ENCODE measurements at regions not wholly inside any gene's neighbourhood (a gene's known extent, or its start where the extent isn't known, plus 50 kb on each side); places are given as distances from the start of the nearest gene placed in this dataset.

DNA sequence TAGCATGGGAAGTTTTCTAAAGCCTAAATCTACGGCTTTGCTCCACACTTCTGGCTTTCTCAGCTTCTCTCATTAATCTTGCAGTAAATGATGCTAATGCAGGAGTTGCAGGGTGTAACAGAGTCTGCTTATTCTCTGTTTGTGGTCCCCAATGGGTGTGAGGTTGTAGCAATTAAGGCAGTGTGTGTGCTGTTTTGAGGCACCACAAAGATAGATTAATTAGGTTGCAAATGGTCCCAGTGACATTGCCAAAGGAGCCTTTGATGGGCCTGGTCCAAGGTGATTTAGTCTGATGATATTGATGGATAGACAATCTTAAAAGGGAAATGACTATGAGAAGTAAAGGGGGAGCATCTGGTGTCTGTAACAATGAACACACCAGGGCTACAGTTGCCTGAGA, 1313.7 kb upstream of the CDH8 start:
- TF ChIP-seq, protein P1, sequence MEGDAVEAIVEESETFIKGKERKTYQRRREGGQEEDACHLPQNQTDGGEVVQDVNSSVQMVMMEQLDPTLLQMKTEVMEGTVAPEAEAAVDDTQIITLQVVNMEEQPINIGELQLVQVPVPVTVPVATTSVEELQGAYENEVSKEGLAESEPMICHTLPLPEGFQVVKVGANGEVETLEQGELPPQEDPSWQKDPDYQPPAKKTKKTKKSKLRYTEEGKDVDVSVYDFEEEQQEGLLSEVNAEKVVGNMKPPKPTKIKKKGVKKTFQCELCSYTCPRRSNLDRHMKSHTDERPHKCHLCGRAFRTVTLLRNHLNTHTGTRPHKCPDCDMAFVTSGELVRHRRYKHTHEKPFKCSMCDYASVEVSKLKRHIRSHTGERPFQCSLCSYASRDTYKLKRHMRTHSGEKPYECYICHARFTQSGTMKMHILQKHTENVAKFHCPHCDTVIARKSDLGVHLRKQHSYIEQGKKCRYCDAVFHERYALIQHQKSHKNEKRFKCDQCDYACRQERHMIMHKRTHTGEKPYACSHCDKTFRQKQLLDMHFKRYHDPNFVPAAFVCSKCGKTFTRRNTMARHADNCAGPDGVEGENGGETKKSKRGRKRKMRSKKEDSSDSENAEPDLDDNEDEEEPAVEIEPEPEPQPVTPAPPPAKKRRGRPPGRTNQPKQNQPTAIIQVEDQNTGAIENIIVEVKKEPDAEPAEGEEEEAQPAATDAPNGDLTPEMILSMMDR (IDR thresholded peaks at IDR 0.05), result no peak
- no peak for TF ChIP-seq POLR2AphosphoS5 (IDR thresholded peaks at IDR 0.05)

All from prostate gland (tissue), 2 donors.